HepG2 (cell line): ENCODE measurements at regions not wholly inside any gene's neighbourhood (a gene's known extent, or its start where the extent isn't known, plus 50 kb on each side); places are given as distances from the start of the nearest gene placed in this dataset.

Experiments
- ATAC-seq: fragments of 200-7000 bp; cut with Tn5 transposase; 3 replicates; pipeline ENCODE4 v1.9.1; 2020; ENCODE audit warnings: mild to moderate bottlenecking, moderate library complexity
- BruUV-seq: library from RNA; stranded (reverse); fragments of 400-500 nt; replicated peaks from 2 replicates; lab custom pipeline; 2021; lab: Mats Ljungman, UMichigan
- CTCF ChIA-PET: fragments of 300-600 bp; formaldehyde crosslinking; extraction: SDS; loops from one replicate; lab custom pipeline; 2021; ENCODE audit warnings: low total read pairs, inconsistent platforms, low intra/inter-chr PET ratio; lab: Yijun Ruan, JAX
- POLR2A ChIA-PET: fragments of 350-600 bp; sonication (Branson Sonifier 250); formaldehyde crosslinking; loops from one replicate; lab custom pipeline; 2020; ENCODE audit warnings: antibody characterized with exemption, inconsistent platforms; lab: Yijun Ruan, JAX
- DNase-seq: peaks from one replicate; pipeline ENCODE4 v3.0.0-alpha.2; 2015; ENCODE audit warnings: low spot score
- FAIRE-seq: peaks from 3 replicates; lab custom pipeline; 2011; peaks lifted over from hg19 to GRCh38; lab: Jason Lieb, UNC
- H2AFZ ChIP-seq: one replicate; pipeline ENCODE4 v1.6.1; 2011; ENCODE audit warnings: low read length, inconsistent platforms
- H3K27ac ChIP-seq: fragments of 300-600 bp; 3 replicates; pipeline ENCODE4 v1.8.0; 2011; ENCODE audit warnings: mixed run types, mild to moderate bottlenecking, mixed read lengths, low read length, inconsistent platforms; ENCODE audit not compliant: insufficient read depth; ENCODE audit errors: extremely low read length
- H3K27me3 ChIP-seq, 2 experiments: fragments of 200-600 bp in 1 of 2; 2 replicates in 1 of 2; 3 replicates in 1 of 2; pipeline versions ENCODE4 v1.6.0 to v1.8.0; 2011; ENCODE audit warnings: low read length in 2 of 2, mild to moderate bottlenecking in 2 of 2, moderate library complexity in 2 of 2, inconsistent platforms in 1 of 2; ENCODE audit not compliant: insufficient read depth in 2 of 2, control insufficient read depth in 1 of 2
- H3K36me3 ChIP-seq, 2 experiments: fragments of 200-600 bp in 1 of 2; replicated peaks in 1 of 2; 2 replicates in 1 of 2; 3 replicates in 1 of 2; pipeline versions ENCODE4 v1.5.1 to v1.8.0; 2011; ENCODE audit warnings: low read length in 2 of 2, inconsistent platforms in 1 of 2; ENCODE audit not compliant: insufficient read depth in 2 of 2, control insufficient read depth in 1 of 2
- H3K4me1 ChIP-seq: 2 replicates; pipeline ENCODE4 v1.5.1; 2012; ENCODE audit warnings: low read length, inconsistent platforms; ENCODE audit not compliant: insufficient read depth
- H3K4me2 ChIP-seq: 2 replicates; pipeline ENCODE4 v1.6.0; 2011; ENCODE audit warnings: low read depth, low read length, inconsistent platforms
- H3K4me3 ChIP-seq, 3 experiments: fragments of 200-600 bp in 1 of 3; sonication (generic), shearing (Covaris generic) in 1 of 3; replicated peaks in 1 of 3; 2 replicates each; pipeline ENCODE4 v1.5.1; 2011 to 2016; ENCODE audit warnings: low read length in 3 of 3, inconsistent platforms in 2 of 3, low read depth in 2 of 3, mild to moderate bottlenecking in 2 of 3, control low read depth in 1 of 3, mixed read lengths in 1 of 3; ENCODE audit not compliant: insufficient read depth in 1 of 3
- H3K79me2 ChIP-seq: one replicate; pipeline ENCODE4 v1.6.1; 2011; ENCODE audit warnings: low read length, inconsistent platforms; ENCODE audit not compliant: insufficient read depth
- H3K9ac ChIP-seq: 2 replicates; pipeline ENCODE4 v1.6.0; 2011; ENCODE audit warnings: mild to moderate bottlenecking, low read depth, low read length, inconsistent platforms; ENCODE audit not compliant: insufficient read depth
- H3K9me3 ChIP-seq: 2 replicates; pipeline ENCODE4 v1.5.1; 2012; ENCODE audit warnings: mild to moderate bottlenecking, low read length
- H4K20me1 ChIP-seq: 2 replicates; pipeline ENCODE4 v1.6.0; 2011; ENCODE audit warnings: inconsistent platforms, mild to moderate bottlenecking, low read length, moderate library complexity; ENCODE audit not compliant: insufficient read depth
- CEBPB ChIP-seq: IDR thresholded peaks from 2 replicates; pipeline ENCODE4 v1.6.1; 2011; ENCODE audit warnings: low read depth, low read length, improper control_type of control experiment, borderline replicate concordance
- KLF15 ChIP-seq: sonication (generic); formaldehyde crosslinking; IDR thresholded peaks from 2 replicates; pipeline ENCODE4 v1.8.1; 2023; ENCODE audit warnings: borderline replicate concordance, mild to moderate bottlenecking, inconsistent platforms, missing genetic modification reagents, mixed read lengths
- MBNL3 ChIP-seq: fragments of 250-450 bp; sonication (Bioruptor Pico); conservative IDR thresholded peaks from 2 replicates; pipeline ENCODE4 v1.8.0; 2022; ENCODE audit warnings: mild to moderate bottlenecking, inconsistent platforms
- ZKSCAN8 ChIP-seq: IDR thresholded peaks from 2 replicates; pipeline ENCODE4 v1.6.1; 2016; ENCODE audit warnings: borderline replicate concordance, missing genetic modification reagents, missing compliant biosample characterization
- ZNF10 ChIP-seq: sonication (generic); formaldehyde crosslinking; IDR thresholded peaks from 2 replicates; pipeline ENCODE4 v1.4.0; 2020; ENCODE audit warnings: mild to moderate bottlenecking, low read depth, missing genetic modification reagents, borderline replicate concordance
- ZNF124 ChIP-seq: sonication (generic); formaldehyde crosslinking; IDR thresholded peaks from 2 replicates; pipeline ENCODE4 v1.4.0; 2020; ENCODE audit warnings: missing genetic modification reagents
- ZNF557 ChIP-seq: sonication (generic); formaldehyde crosslinking; IDR thresholded peaks from 2 replicates; pipeline ENCODE4 v1.4.0; 2020; ENCODE audit warnings: missing genetic modification reagents
- ZNF678 ChIP-seq: sonication (generic); formaldehyde crosslinking; IDR thresholded peaks from 2 replicates; pipeline ENCODE4 v1.4.0; 2020; ENCODE audit warnings: mild to moderate bottlenecking, missing genetic modification reagents
- WGBS: methylation state at CpG from one replicate; pipeline ENCODE4 v1.1.6; 2017; ENCODE audit warnings: low lambda C conversion rate; 5-methylcytosine and 5-hydroxymethylcytosine counted together
- in situ Hi-C: cut with HindIII; loops from 2 replicates; pipeline ENCODE4 v1.10.0; 2017; ENCODE audit warnings: low pct_unique_long_range_greater_than_20kb; ENCODE audit not compliant: extremely low pct_ligation_motif_present
- intact Hi-C: fragments of 100-400 bp; cut with micrococcal nuclease; formaldehyde crosslinking; loops from one replicate; pipeline ENCODE4 v1.10.0; 2022; ENCODE audit not compliant: unreplicated experiment
- TF ChIP-seq, protein P1 (sequence below): sonication (generic); formaldehyde crosslinking; IDR thresholded peaks from 2 replicates; pipeline ENCODE4 v1.4.0; 2020; ENCODE audit warnings: missing genetic modification reagents, borderline replicate concordance
- TF ChIP-seq, protein P2 (sequence below): sonication (generic); formaldehyde crosslinking; IDR thresholded peaks from 2 replicates; pipeline ENCODE4 v1.4.0; 2020; ENCODE audit warnings: missing genetic modification reagents, mild to moderate bottlenecking, borderline replicate concordance
- TF ChIP-seq, protein P3 (sequence below): sonication (generic); formaldehyde crosslinking; IDR thresholded peaks from 2 replicates; pipeline ENCODE4 v1.4.0; 2020; ENCODE audit warnings: missing genetic modification reagents
- TF ChIP-seq, protein P4 (sequence below): IDR thresholded peaks from 2 replicates; pipeline ENCODE4 v1.6.1; 2018; ENCODE audit warnings: missing genetic modification reagents

DNA sequence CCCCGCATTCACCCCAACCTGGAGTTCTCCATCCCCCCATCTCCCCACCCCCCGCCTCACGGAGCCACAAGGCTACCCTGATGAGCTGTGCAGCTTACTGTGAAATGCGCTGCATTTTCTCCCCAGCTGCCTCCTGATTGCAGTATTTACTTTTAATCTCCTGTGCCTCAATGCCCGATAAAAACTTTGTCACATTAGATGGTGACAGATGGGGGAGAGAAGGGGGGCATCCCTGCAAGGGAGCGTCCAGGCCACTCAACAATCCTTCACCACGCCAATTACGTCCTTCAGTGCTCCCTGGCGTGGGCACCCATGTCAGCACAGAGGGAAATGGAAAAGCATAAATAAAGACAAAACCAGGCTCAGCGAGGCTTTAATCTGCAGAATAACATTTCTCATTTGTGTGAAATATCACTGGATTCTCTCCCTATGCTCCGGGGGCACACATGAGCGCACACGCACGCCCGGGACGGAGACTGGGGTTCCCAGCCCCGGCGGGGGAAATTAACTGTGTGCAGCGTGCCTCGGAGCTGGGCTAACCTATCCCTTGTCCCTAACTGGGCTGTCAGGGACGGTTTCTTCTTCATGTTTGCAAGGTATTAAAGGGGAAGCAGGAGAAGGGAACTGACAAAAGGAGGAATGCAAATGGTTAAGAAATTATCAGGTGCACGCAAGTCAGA lies 186.7 kb upstream of the VASH1 start (continued):
- TF ChIP-seq, protein P1, sequence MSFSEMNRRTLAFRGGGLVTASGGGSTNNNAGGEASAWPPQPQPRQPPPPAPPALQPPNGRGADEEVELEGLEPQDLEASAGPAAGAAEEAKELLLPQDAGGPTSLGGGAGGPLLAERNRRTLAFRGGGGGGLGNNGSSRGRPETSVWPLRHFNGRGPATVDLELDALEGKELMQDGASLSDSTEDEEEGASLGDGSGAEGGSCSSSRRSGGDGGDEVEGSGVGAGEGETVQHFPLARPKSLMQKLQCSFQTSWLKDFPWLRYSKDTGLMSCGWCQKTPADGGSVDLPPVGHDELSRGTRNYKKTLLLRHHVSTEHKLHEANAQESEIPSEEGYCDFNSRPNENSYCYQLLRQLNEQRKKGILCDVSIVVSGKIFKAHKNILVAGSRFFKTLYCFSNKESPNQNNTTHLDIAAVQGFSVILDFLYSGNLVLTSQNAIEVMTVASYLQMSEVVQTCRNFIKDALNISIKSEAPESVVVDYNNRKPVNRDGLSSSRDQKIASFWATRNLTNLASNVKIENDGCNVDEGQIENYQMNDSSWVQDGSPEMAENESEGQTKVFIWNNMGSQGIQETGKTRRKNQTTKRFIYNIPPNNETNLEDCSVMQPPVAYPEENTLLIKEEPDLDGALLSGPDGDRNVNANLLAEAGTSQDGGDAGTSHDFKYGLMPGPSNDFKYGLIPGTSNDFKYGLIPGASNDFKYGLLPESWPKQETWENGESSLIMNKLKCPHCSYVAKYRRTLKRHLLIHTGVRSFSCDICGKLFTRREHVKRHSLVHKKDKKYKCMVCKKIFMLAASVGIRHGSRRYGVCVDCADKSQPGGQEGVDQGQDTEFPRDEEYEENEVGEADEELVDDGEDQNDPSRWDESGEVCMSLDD (CRISPR knock-in tag) = no peak
- TF ChIP-seq ZNF10 (CRISPR knock-in tag) = no peak
- TF ChIP-seq, protein P2, sequence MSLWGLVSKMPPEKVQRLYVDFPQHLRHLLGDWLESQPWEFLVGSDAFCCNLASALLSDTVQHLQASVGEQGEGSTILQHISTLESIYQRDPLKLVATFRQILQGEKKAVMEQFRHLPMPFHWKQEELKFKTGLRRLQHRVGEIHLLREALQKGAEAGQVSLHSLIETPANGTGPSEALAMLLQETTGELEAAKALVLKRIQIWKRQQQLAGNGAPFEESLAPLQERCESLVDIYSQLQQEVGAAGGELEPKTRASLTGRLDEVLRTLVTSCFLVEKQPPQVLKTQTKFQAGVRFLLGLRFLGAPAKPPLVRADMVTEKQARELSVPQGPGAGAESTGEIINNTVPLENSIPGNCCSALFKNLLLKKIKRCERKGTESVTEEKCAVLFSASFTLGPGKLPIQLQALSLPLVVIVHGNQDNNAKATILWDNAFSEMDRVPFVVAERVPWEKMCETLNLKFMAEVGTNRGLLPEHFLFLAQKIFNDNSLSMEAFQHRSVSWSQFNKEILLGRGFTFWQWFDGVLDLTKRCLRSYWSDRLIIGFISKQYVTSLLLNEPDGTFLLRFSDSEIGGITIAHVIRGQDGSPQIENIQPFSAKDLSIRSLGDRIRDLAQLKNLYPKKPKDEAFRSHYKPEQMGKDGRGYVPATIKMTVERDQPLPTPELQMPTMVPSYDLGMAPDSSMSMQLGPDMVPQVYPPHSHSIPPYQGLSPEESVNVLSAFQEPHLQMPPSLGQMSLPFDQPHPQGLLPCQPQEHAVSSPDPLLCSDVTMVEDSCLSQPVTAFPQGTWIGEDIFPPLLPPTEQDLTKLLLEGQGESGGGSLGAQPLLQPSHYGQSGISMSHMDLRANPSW = no peak
- TF ChIP-seq CEBPB = no peak
- no peak for TF ChIP-seq ZNF557 (CRISPR knock-in tag)
- TF ChIP-seq, all 625 proteins: peak for 0

DNA sequence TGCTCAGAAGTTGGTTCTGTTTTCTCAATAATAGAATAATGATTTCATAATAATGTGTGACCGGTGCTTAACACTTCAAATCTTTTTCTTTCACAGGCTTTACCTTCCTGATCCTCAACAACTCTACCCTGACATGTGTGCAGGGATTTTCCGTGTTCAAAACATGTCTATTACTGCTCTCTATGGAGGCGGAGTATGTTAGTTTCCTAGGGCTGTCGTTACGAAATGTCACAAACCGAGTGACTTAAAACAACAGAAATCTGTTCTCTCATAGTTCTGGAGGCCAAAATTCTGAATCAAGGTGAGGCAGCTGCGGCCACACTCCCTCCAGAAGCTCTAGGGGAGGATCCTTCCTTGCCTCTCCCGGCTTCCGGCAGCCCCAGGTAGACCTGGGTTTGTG lies 186.2 kb upstream of the VASH1 start:
- Histone ChIP-seq H3K27me3 (peaks cover 0 to 15% of the 10 kb centered on the region in 2 experiments; a peak in 3 of 5 replicates), H3K4me1 (no peaks in the 10 kb centered on the region), H2AFZ (no peak overlapping the region), H4K20me1 (no peaks in the 10 kb centered on the region), H3K4me3 (no peak overlapping the region), H3K4me2 (no peak overlapping the region), H3K79me2 (no peaks in the 10 kb centered on the region), H3K9me3 (no peaks in the 10 kb centered on the region), H3K36me3 (no peaks in the 10 kb centered on the region), H3K9ac (no peak overlapping the region), H3K27ac (no peak overlapping the region)
- DNase-seq (no peak), ATAC-seq (no peak), FAIRE-seq (no peak)
- in situ Hi-C loops (no loop called here), intact Hi-C loops (no loop called here)
- BruUV-seq = no TSS peak
- 25% methylated on average over 9 of the region's 9 CpGs for WGBS
- ChIA-PET CTCF (no interaction called here), POLR2A (no interaction called here)
- no peak for TF ChIP-seq ZKSCAN8 (CRISPR knock-in tag)
- TF ChIP-seq KLF15 = no peak
- no peak for TF ChIP-seq ZNF678 (CRISPR knock-in tag)
- no peak for TF ChIP-seq MBNL3
- TF ChIP-seq, protein P3, sequence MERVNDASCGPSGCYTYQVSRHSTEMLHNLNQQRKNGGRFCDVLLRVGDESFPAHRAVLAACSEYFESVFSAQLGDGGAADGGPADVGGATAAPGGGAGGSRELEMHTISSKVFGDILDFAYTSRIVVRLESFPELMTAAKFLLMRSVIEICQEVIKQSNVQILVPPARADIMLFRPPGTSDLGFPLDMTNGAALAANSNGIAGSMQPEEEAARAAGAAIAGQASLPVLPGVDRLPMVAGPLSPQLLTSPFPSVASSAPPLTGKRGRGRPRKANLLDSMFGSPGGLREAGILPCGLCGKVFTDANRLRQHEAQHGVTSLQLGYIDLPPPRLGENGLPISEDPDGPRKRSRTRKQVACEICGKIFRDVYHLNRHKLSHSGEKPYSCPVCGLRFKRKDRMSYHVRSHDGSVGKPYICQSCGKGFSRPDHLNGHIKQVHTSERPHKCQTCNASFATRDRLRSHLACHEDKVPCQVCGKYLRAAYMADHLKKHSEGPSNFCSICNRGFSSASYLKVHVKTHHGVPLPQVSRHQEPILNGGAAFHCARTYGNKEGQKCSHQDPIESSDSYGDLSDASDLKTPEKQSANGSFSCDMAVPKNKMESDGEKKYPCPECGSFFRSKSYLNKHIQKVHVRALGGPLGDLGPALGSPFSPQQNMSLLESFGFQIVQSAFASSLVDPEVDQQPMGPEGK (CRISPR knock-in tag) = no peak
- TF ChIP-seq, protein P4, sequence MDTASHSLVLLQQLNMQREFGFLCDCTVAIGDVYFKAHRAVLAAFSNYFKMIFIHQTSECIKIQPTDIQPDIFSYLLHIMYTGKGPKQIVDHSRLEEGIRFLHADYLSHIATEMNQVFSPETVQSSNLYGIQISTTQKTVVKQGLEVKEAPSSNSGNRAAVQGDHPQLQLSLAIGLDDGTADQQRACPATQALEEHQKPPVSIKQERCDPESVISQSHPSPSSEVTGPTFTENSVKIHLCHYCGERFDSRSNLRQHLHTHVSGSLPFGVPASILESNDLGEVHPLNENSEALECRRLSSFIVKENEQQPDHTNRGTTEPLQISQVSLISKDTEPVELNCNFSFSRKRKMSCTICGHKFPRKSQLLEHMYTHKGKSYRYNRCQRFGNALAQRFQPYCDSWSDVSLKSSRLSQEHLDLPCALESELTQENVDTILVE (CRISPR knock-in tag) = no peak
- no peak for TF ChIP-seq ZNF124 (CRISPR knock-in tag)
